GM18505 (cell line): ENCODE measurements at regions not wholly inside any gene's neighbourhood (a gene's known extent, or its start where the extent isn't known, plus 50 kb on each side); places are given as distances from the start of the nearest gene placed in this dataset.

Experiments
- ATAC-seq: cut with Tn5 transposase; IDR thresholded peaks from one replicate; pipeline ENCODE4 v1.9.1; 2021; ENCODE audit not compliant: unreplicated experiment
- POLR2A ChIP-seq: IDR thresholded peaks from 4 replicates; pipeline ENCODE4 v1.6.1; 2011; ENCODE audit warnings: borderline replicate concordance; ENCODE audit not compliant: insufficient read depth, insufficient read length; ENCODE audit errors: extremely low read depth

- no peak for TF ChIP-seq POLR2A
- ATAC-seq = no peak
Measured at GRCh38 chr7:115679423-115679822, 351.1 kb downstream of the TFEC start.

- no peak for ATAC-seq
- no peak for TF ChIP-seq POLR2A
Measured at GRCh38 chr7:115678086-115678982, 352.2 kb downstream of the TFEC start.

GRCh38 chr7:115676707-115677106, 353.9 kb downstream of the TFEC start:
- ATAC-seq = no peak
- no peak for TF ChIP-seq POLR2A

- no peak for TF ChIP-seq POLR2A
- no peak for ATAC-seq
Measured at GRCh38 chr7:115676080-115676479, 354.5 kb downstream of the TFEC start.

- ATAC-seq = no peak
- no peak for TF ChIP-seq POLR2A
Measured at GRCh38 chr7:115674467-115675024, 356.0 kb downstream of the TFEC start.

- ATAC-seq = no peak
- no peak for TF ChIP-seq POLR2A
Measured at GRCh38 chr7:115672024-115672423, 358.5 kb downstream of the TFEC start.

- TF ChIP-seq POLR2A = no peak
- ATAC-seq = no peak
Measured at GRCh38 chr7:115662676-115663075, 367.9 kb downstream of the TFEC start.

- ATAC-seq = no peak
- no peak for TF ChIP-seq POLR2A
Measured at GRCh38 chr7:115662120-115662519, 368.4 kb downstream of the TFEC start.

GRCh38 chr7:115658223-115658622, 372.3 kb downstream of the TFEC start:
- no peak for ATAC-seq
- TF ChIP-seq POLR2A = no peak

GRCh38 chr7:115654384-115655214, 376.0 kb downstream of the TFEC start:
- TF ChIP-seq POLR2A = no peak

GRCh38 chr7:115649429-115649828, 381.1 kb downstream of the TFEC start:
- no peak for TF ChIP-seq POLR2A
- ATAC-seq = no peak

More at GRCh38 chr7:115654384-115655214, 376.0 kb downstream of the TFEC start:
- ATAC-seq = peak; percentile 38

GRCh38 chr7:115647712-115648111, 382.9 kb downstream of the TFEC start:
- TF ChIP-seq POLR2A = no peak
- ATAC-seq = no peak

GRCh38 chr7:115642194-115642593, 388.4 kb downstream of the TFEC start:
- ATAC-seq = no peak

More at GRCh38 chr7:115642194-115642593, 388.4 kb downstream of the TFEC start:
- TF ChIP-seq POLR2A = no peak
